ENCODE measurements at regions not wholly inside any gene's neighbourhood (a gene's known extent, or its start where the extent isn't known, plus 50 kb on each side); places are given as distances from the start of the nearest gene placed in this dataset.

DNA sequence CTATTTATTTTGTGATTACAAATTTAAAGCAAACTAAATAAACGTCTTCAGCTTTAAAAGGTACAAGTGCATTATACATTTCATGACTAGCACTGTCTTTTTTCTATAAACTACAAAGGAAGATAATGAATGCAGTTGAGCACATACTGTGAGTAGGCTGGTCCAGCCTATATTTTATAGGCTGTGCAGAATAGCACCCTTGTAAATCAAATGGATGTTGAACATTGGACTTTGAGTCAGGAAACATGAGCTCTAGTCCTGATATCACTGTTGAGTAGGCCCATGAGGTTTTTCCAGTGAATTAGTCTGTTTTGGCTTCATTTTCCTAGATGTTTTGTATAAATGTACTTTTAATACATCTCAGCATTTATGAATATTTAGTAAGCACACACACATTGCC lies 447.3 kb upstream of the KCNMB2 start:
- TF ChIP-seq, protein P1, sequence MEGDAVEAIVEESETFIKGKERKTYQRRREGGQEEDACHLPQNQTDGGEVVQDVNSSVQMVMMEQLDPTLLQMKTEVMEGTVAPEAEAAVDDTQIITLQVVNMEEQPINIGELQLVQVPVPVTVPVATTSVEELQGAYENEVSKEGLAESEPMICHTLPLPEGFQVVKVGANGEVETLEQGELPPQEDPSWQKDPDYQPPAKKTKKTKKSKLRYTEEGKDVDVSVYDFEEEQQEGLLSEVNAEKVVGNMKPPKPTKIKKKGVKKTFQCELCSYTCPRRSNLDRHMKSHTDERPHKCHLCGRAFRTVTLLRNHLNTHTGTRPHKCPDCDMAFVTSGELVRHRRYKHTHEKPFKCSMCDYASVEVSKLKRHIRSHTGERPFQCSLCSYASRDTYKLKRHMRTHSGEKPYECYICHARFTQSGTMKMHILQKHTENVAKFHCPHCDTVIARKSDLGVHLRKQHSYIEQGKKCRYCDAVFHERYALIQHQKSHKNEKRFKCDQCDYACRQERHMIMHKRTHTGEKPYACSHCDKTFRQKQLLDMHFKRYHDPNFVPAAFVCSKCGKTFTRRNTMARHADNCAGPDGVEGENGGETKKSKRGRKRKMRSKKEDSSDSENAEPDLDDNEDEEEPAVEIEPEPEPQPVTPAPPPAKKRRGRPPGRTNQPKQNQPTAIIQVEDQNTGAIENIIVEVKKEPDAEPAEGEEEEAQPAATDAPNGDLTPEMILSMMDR (IDR thresholded peaks at IDR 0.05) = no peak
- TF ChIP-seq POLR2A (IDR thresholded peaks at IDR 0.05) = no peak

Measured in breast epithelium (tissue), 3 donors.